ENCODE measurements at regions not wholly inside any gene's neighbourhood (a gene's known extent, or its start where the extent isn't known, plus 50 kb on each side); places are given as distances from the start of the nearest gene placed in this dataset.

DNA sequence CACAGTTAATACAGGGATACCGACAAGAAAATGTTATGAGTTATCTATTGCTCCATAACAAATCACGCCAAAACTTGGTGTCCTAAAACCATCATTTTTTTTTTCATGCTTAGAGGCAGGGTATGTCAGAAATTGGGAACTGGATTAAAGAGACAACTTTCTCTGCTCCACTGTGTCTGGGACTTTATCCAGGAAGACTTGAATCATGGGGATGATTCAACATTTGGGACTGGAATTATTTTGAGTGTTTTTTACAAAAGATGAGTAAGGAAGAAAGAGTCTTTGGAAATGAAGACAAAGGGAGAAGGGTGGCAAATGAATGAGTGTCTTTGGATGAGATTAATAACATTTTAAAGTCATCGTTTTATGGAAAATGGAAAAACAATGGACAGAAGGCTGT, 1883.7 kb upstream of the C9orf72 start:
- no peak for TF ChIP-seq Cebpa-rat (IDR thresholded peaks at IDR 0.05)
- Histone ChIP-seq H3K4me1 (no peaks in the 10 kb centered on the region), H3K27ac (no peak overlapping the region)

GRCh38 chr9:29475471-29475870, 1902.2 kb upstream of the C9orf72 start:
- TF ChIP-seq Cebpa-rat (IDR thresholded peaks at IDR 0.05) = no peak
- Histone ChIP-seq H3K9ac (no peak overlapping the region), H3K27me3 (no peaks in the 10 kb centered on the region), H3K4me2 (no peak overlapping the region), H3K4me1 (peaks cover 0 to 8% (median 4%) of the 10 kb centered on the region in 10 experiments; a peak in 7 of 20 replicates), H3K4me3 (no peak overlapping the region), H4K20me1 (no peaks in the 10 kb centered on the region), H3K9me3 (replicated peaks in 1 of 11) (no peaks in the 10 kb centered on the region), H3K36me3 (no peaks in the 10 kb centered on the region), H3K27ac (no peak overlapping the region)

More for the DNA sequence above, 1883.7 kb upstream of the C9orf72 start:
- Histone ChIP-seq H4K20me1 (no peaks in the 10 kb centered on the region), H3K4me2 (no peak overlapping the region), H3K9me3 (replicated peaks in 1 of 11) (0 out of 22 replicates have a peak, but pooled peaks cover 0 to 6% (median 0%) of the 10 kb centered on the region in 11 experiments), H3K4me3 (no peak overlapping the region), H3K9ac (no peak overlapping the region), H3K27me3 (no peaks in the 10 kb centered on the region), H3K36me3 (no peaks in the 10 kb centered on the region)

DNA sequence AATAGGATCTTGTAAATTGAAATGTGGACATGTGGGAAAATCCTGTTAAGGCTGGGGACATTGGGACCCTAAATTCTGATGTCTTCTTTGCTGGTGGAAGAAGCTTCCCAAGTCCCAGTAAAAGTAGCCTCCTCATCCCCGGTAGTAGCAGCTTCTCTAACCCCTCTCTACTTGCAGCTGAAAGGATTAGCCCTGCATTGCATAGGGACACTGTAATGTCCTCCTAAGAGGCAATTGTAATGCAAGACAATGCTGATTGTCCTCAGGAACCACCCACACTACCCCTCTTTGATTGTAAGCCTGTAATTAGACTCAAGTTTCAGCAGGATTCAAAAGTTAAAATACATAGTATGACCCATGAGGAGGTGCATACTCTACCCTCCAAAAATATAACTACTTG, 1938.4 kb upstream of the C9orf72 start:
- no peak overlapping the region for H3K27ac ChIP-seq
- no peak overlapping the region for H3K9ac ChIP-seq
- no peak overlapping the region for H3K4me2 ChIP-seq
- no peaks in the 10 kb centered on the region for H4K20me1 ChIP-seq
- peaks cover 0 to 6% (median 0%) of the 10 kb centered on the region in 11 experiments; a peak in 3 of 22 replicates for H3K9me3 ChIP-seq (replicated peaks in 1 of 11)
- no peaks in the 10 kb centered on the region for H3K4me1 ChIP-seq
- no peak overlapping the region for H3K4me3 ChIP-seq
- no peak for TF ChIP-seq Cebpa-rat (IDR thresholded peaks at IDR 0.05)
- no peaks in the 10 kb centered on the region for H3K27me3 ChIP-seq
- H3K36me3 ChIP-seq = no peaks in the 10 kb centered on the region

DNA sequence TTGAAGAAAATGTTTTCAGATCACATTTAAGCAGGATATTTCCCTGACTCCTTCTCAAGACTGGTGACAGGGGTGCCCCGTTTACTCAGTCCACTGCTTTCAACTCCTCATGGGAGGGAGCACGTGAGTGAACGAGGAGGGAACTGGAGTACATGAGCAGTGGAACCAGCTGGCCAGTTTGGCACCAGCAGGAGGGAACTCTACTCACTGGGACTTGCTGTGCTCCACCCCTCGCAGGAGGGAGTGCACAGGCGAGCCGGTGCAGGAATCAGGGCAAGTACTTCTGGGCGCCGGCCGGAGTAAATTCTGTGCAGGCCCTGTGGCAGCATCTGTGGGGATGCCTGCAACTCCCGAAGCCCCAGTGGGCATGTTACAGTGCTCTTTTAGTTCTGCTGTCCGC, 1941.1 kb upstream of the C9orf72 start:
- H3K9ac ChIP-seq = no peak overlapping the region
- H3K4me3 ChIP-seq = no peak overlapping the region
- H3K27me3 ChIP-seq = no peaks in the 10 kb centered on the region
- H3K36me3 ChIP-seq = no peaks in the 10 kb centered on the region
- H3K4me2 ChIP-seq = no peak overlapping the region
- no peaks in the 10 kb centered on the region for H3K4me1 ChIP-seq
- H4K20me1 ChIP-seq = no peaks in the 10 kb centered on the region
- no peak overlapping the region for H3K27ac ChIP-seq
- H3K9me3 ChIP-seq (replicated peaks in 1 of 11) = peaks cover 0 to 6% (median 0%) of the 10 kb centered on the region in 11 experiments; a peak in 3 of 22 replicates
- TF ChIP-seq Cebpa-rat (IDR thresholded peaks at IDR 0.05) = no peak

GRCh38 chr9:29514862-29515261, 1941.6 kb upstream of the C9orf72 start:
- H3K4me1 ChIP-seq = no peaks in the 10 kb centered on the region
- H3K9ac ChIP-seq = no peak overlapping the region
- no peak overlapping the region for H3K4me3 ChIP-seq
- H3K4me2 ChIP-seq = no peak overlapping the region
- no peak overlapping the region for H3K27ac ChIP-seq
- H3K27me3 ChIP-seq = no peaks in the 10 kb centered on the region
- no peaks in the 10 kb centered on the region for H4K20me1 ChIP-seq
- TF ChIP-seq Cebpa-rat (IDR thresholded peaks at IDR 0.05) = no peak
- peaks cover 0 to 5% (median 0%) of the 10 kb centered on the region in 11 experiments; a peak in 3 of 22 replicates for H3K9me3 ChIP-seq (replicated peaks in 1 of 11)
- H3K36me3 ChIP-seq = no peaks in the 10 kb centered on the region

- Histone ChIP-seq H3K9ac (no peak overlapping the region), H3K9me3 (replicated peaks in 1 of 11) (no peaks in the 10 kb centered on the region), H3K27ac (no peak overlapping the region), H4K20me1 (no peaks in the 10 kb centered on the region), H3K27me3 (no peaks in the 10 kb centered on the region), H3K4me2 (no peak overlapping the region), H3K36me3 (no peaks in the 10 kb centered on the region), H3K4me3 (no peak overlapping the region), H3K4me1 (no peaks in the 10 kb centered on the region)
- TF ChIP-seq Cebpa-rat (IDR thresholded peaks at IDR 0.05) = no peak
Measured at GRCh38 chr9:29548436-29548835, 1975.2 kb upstream of the C9orf72 start.

- Histone ChIP-seq H3K27me3 (no peaks in the 10 kb centered on the region), H3K9ac (no peak overlapping the region), H3K36me3 (no peaks in the 10 kb centered on the region), H3K27ac (no peak overlapping the region), H3K4me1 (no peaks in the 10 kb centered on the region), H3K4me3 (no peak overlapping the region), H3K9me3 (replicated peaks in 1 of 11) (0 out of 22 replicates have a peak, but pooled peaks cover 0 to 3% (median 0%) of the 10 kb centered on the region in 11 experiments), H4K20me1 (no peaks in the 10 kb centered on the region), H3K4me2 (no peak overlapping the region)
- TF ChIP-seq Cebpa-rat (IDR thresholded peaks at IDR 0.05) = no peak
Measured at GRCh38 chr9:29555502-29555901, 1982.2 kb upstream of the C9orf72 start.

DNA sequence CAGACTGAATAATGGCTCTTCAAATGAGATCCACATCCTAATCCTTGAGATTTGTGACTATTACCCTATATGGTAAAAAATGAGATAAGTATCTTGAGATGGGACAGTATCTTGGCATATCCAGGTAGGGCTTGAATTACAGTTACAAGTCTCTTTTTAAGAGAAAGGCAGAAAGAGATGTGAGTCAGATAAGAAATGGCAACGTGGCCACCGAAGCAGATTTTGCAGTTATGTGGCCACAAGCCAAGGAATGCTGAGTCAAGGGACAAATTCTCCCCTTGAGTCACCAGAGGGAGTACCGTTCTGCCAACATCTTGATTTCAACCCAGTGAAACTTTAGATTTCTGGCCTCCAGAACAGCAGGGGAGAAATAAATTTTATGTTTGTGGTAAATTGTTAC, 1983.0 kb upstream of the C9orf72 start:
- no peak overlapping the region for H3K9ac ChIP-seq
- H3K36me3 ChIP-seq = no peaks in the 10 kb centered on the region
- H3K4me1 ChIP-seq = no peaks in the 10 kb centered on the region
- H3K9me3 ChIP-seq (replicated peaks in 1 of 11) = 0 out of 22 replicates have a peak, but pooled peaks cover 0 to 3% (median 0%) of the 10 kb centered on the region in 11 experiments
- H3K4me3 ChIP-seq = no peak overlapping the region
- no peaks in the 10 kb centered on the region for H3K27me3 ChIP-seq
- no peak overlapping the region for H3K27ac ChIP-seq
- no peak for TF ChIP-seq Cebpa-rat (IDR thresholded peaks at IDR 0.05)
- no peaks in the 10 kb centered on the region for H4K20me1 ChIP-seq
- no peak overlapping the region for H3K4me2 ChIP-seq

DNA sequence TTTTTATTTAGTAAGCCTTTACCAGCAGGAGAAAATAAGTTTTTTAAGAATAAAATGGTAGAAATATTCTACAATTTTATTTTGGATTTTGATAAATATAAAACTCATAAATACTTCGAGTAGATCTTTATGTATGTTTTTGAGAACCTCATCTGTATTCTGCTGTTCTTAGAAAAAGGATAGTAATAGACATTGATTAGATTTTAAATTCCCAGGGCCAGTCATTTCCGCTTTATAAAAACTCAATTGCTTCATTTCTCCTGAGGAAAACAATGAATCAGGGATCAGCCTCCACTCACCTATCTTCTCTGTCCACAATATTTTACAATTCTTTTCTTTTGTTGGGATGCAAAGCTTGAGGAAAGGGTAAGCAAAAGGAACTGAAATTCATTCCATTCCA, 1983.5 kb upstream of the C9orf72 start:
- Histone ChIP-seq H3K4me2 (no peak overlapping the region), H4K20me1 (no peaks in the 10 kb centered on the region), H3K36me3 (no peaks in the 10 kb centered on the region), H3K27me3 (no peaks in the 10 kb centered on the region), H3K4me3 (no peak overlapping the region), H3K9me3 (replicated peaks in 1 of 11) (peaks cover 0 to 3% (median 0%) of the 10 kb centered on the region in 11 experiments; a peak in 1 of 22 replicates), H3K27ac (no peak overlapping the region), H3K4me1 (no peaks in the 10 kb centered on the region), H3K9ac (no peak overlapping the region)
- TF ChIP-seq Cebpa-rat (IDR thresholded peaks at IDR 0.05) = no peak

- peaks cover 0 to 5% (median 0%) of the 10 kb centered on the region in 11 experiments; a peak in 1 of 22 replicates for H3K9me3 ChIP-seq (replicated peaks in 1 of 11)
- TF ChIP-seq Cebpa-rat (IDR thresholded peaks at IDR 0.05) = no peak
- H3K4me1 ChIP-seq = no peaks in the 10 kb centered on the region
- no peak overlapping the region for H3K9ac ChIP-seq
- no peak overlapping the region for H3K27ac ChIP-seq
- H3K27me3 ChIP-seq = no peaks in the 10 kb centered on the region
- H3K4me3 ChIP-seq = no peak overlapping the region
- H3K36me3 ChIP-seq = no peaks in the 10 kb centered on the region
- H4K20me1 ChIP-seq = no peaks in the 10 kb centered on the region
- H3K4me2 ChIP-seq = no peak overlapping the region
Measured at GRCh38 chr9:29564564-29564963, 1991.3 kb upstream of the C9orf72 start.
